HEK293T (cell line): ENCODE measurements at regions not wholly inside any gene's neighbourhood (a gene's known extent, or its start where the extent isn't known, plus 50 kb on each side); places are given as distances from the start of the nearest gene placed in this dataset.
"Not testable (repeated sequence)": the region's sequence is repeated elsewhere in the genome, so short reads cannot be mapped to it uniquely, and the experiment has no call there.

Experiments used
- BHLHE40 ChIP-seq: fragments of 450-650 bp; IDR thresholded peaks from 2 replicates; pipeline ENCODE4 v1.6.1; 2016; ENCODE audit warnings: mild to moderate bottlenecking, moderate library complexity, borderline replicate concordance
- ELF4 ChIP-seq: fragments of 450-650 bp; IDR thresholded peaks from 2 replicates; pipeline ENCODE4 v1.6.1; 2017; ENCODE audit warnings: antibody characterized with exemption
- FOXA1 ChIP-seq: fragments of 450-650 bp; IDR thresholded peaks from 2 replicates; pipeline ENCODE4 v1.6.1; 2016; ENCODE audit warnings: mild to moderate bottlenecking
- FOXK2 ChIP-seq: fragments of 450-650 bp; IDR thresholded peaks from 2 replicates; pipeline ENCODE4 v1.6.1; 2016; ENCODE audit warnings: mild to moderate bottlenecking
- FOXM1 ChIP-seq: fragments of 450-650 bp; IDR thresholded peaks from 2 replicates; pipeline ENCODE4 v1.6.1; 2017; ENCODE audit warnings: mild to moderate bottlenecking, borderline replicate concordance
- HDGF ChIP-seq: fragments of 450-650 bp; IDR thresholded peaks from 2 replicates; pipeline ENCODE4 v1.6.1; 2017; ENCODE audit warnings: antibody characterized with exemption, borderline replicate concordance
- NFRKB ChIP-seq: fragments of 450-650 bp; IDR thresholded peaks from 2 replicates; pipeline ENCODE4 v1.6.1; 2016; ENCODE audit warnings: mild to moderate bottlenecking, moderate library complexity
- SP1 ChIP-seq: fragments of 450-650 bp; IDR thresholded peaks from 2 replicates; pipeline ENCODE4 v1.6.1; 2017
- SUZ12 ChIP-seq: fragments of 450-650 bp; IDR thresholded peaks from 2 replicates; pipeline ENCODE4 v1.6.1; 2016; ENCODE audit warnings: mild to moderate bottlenecking
- TARDBP ChIP-seq: fragments of 450-650 bp; IDR thresholded peaks from 2 replicates; pipeline ENCODE4 v1.6.1; 2016
- TF ChIP-seq, protein P1 (sequence below): fragments of 450-650 bp; IDR thresholded peaks from 2 replicates; pipeline ENCODE4 v1.6.1; 2016

DNA sequence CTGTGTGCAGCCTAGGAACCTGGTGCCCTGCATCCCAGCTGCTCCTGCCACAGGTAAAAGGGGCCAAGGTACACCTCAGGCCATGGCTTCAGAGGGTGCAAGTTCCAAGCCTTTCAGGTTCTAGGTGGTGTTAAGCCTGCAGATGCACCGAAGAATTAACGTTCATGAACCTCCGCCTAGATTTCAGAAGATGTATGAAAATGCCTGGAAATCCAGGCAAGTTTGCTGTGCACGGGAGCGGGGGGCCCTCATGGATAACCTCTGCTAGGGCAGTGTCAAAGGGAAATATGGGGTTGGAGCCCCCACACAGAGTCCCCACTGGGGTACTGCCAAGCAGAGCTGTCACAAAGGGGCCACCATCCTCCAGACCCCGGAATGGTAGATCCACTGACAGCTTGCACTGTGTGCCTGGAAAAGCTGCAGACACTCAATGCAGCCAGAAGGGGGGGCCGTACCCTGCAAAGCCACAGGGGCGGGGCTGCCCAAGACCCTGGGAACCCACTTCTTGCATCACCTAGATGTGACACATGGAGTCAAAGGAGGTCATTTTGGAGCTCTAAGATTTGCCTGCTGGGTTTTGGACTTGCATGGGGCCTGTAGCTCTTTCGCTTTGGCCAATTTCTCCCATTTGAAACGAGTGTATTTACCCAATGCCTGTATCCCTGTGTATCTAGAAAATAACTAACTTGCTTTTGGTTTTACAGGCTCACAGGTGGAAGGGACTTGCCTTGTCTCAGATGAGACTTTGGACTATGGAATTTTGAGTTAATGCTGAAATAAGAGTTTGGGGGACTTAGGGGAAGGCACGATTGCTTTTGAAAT lies 145.2 kb upstream of the C1QTNF3 start:
- TF ChIP-seq FOXK2, FOXM1, SUZ12, ELF4, HDGF, FOXA1, SP1, NFRKB, TARDBP, BHLHE40: not testable (repeated sequence)
- TF ChIP-seq, protein P1, sequence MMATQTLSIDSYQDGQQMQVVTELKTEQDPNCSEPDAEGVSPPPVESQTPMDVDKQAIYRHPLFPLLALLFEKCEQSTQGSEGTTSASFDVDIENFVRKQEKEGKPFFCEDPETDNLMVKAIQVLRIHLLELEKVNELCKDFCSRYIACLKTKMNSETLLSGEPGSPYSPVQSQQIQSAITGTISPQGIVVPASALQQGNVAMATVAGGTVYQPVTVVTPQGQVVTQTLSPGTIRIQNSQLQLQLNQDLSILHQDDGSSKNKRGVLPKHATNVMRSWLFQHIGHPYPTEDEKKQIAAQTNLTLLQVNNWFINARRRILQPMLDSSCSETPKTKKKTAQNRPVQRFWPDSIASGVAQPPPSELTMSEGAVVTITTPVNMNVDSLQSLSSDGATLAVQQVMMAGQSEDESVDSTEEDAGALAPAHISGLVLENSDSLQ: not testable (repeated sequence)
